Endothelial cell (in vitro differentiated cells): ENCODE measurements at regions not wholly inside any gene's neighbourhood (a gene's known extent, or its start where the extent isn't known, plus 50 kb on each side); places are given as distances from the start of the nearest gene placed in this dataset.

Source experiments
- DNase-seq: peaks from one replicate; pipeline ENCODE4 v3.0.0; 2021; ENCODE audit warnings: low spot score
- H3K27ac Mint-ChIP-seq: one replicate; pipeline ENCODE4 v1.8.0; 2021; ENCODE audit warnings: mixed read lengths, inconsistent platforms; ENCODE audit not compliant: unreplicated experiment
- H3K27me3 Mint-ChIP-seq: one replicate; pipeline ENCODE4 v1.8.0; 2021; ENCODE audit warnings: mild to moderate bottlenecking, moderate library complexity, mixed read lengths, inconsistent platforms; ENCODE audit not compliant: unreplicated experiment
- H3K36me3 Mint-ChIP-seq: one replicate; pipeline ENCODE4 v1.8.0; 2021; ENCODE audit warnings: mild to moderate bottlenecking, low read depth, mixed read lengths, inconsistent platforms; ENCODE audit not compliant: unreplicated experiment
- H3K4me1 Mint-ChIP-seq: one replicate; pipeline ENCODE4 v1.8.0; 2021; ENCODE audit warnings: mild to moderate bottlenecking, mixed read lengths, inconsistent platforms; ENCODE audit not compliant: unreplicated experiment
- H3K4me3 Mint-ChIP-seq: one replicate; pipeline ENCODE4 v1.8.0; 2021; ENCODE audit warnings: mild to moderate bottlenecking, mixed read lengths, inconsistent platforms; ENCODE audit not compliant: unreplicated experiment
- H3K9me3 Mint-ChIP-seq: one replicate; pipeline ENCODE4 v1.8.0; 2021; ENCODE audit warnings: mixed read lengths, inconsistent platforms; ENCODE audit not compliant: unreplicated experiment
- CTCF ChIP-seq: fragments of 200-600 bp; sonication (generic); IDR thresholded peaks from one replicate; pipeline ENCODE4 v1.5.0; 2021; ENCODE audit warnings: antibody characterized with exemption; ENCODE audit not compliant: unreplicated experiment

- no peaks in the 10 kb centered on the region for H3K4me1 Mint-ChIP-seq
- H3K9me3 Mint-ChIP-seq, result no peaks in the 10 kb centered on the region
- no peak for TF ChIP-seq CTCF
- no peaks in the 10 kb centered on the region for H3K27me3 Mint-ChIP-seq
- no peak overlapping the region for H3K27ac Mint-ChIP-seq
- no peak overlapping the region for H3K4me3 Mint-ChIP-seq
- DNase-seq, result no peak
- H3K36me3 Mint-ChIP-seq, result no peaks in the 10 kb centered on the region
Measured at GRCh38 chr6:76671751-76672150, 599.3 kb upstream of the IMPG1 start.

GRCh38 chr6:76644231-76644630 lies 571.8 kb upstream of the IMPG1 start:
- Mint-ChIP-seq H3K4me3 (no peak overlapping the region), H3K27ac (no peak overlapping the region), H3K27me3 (no peaks in the 10 kb centered on the region), H3K36me3 (no peaks in the 10 kb centered on the region), H3K4me1 (no peaks in the 10 kb centered on the region), H3K9me3 (no peaks in the 10 kb centered on the region)
- no peak for TF ChIP-seq CTCF
- no peak for DNase-seq

- no peak for DNase-seq
- Mint-ChIP-seq H3K27me3 (no peaks in the 10 kb centered on the region), H3K36me3 (no peaks in the 10 kb centered on the region), H3K4me1 (no peaks in the 10 kb centered on the region), H3K4me3 (no peak overlapping the region), H3K9me3 (no peaks in the 10 kb centered on the region), H3K27ac (no peak overlapping the region)
- TF ChIP-seq CTCF, result no peak
Measured at GRCh38 chr6:76639941-76640340, 567.5 kb upstream of the IMPG1 start.

GRCh38 chr6:76634695-76635094 lies 562.2 kb upstream of the IMPG1 start:
- Mint-ChIP-seq H3K27me3 (peaks cover 1% of the 10 kb centered on the region), H3K4me3 (no peak overlapping the region), H3K36me3 (no peaks in the 10 kb centered on the region), H3K9me3 (no peaks in the 10 kb centered on the region), H3K4me1 (no peaks in the 10 kb centered on the region), H3K27ac (no peak overlapping the region)
- DNase-seq, result no peak
- no peak for TF ChIP-seq CTCF

GRCh38 chr6:76633259-76633658 lies 560.8 kb upstream of the IMPG1 start:
- H3K4me3 Mint-ChIP-seq, result no peak overlapping the region
- TF ChIP-seq CTCF, result no peak
- H3K4me1 Mint-ChIP-seq, result no peaks in the 10 kb centered on the region
- peaks cover 1% of the 10 kb centered on the region for H3K27me3 Mint-ChIP-seq
- no peaks in the 10 kb centered on the region for H3K9me3 Mint-ChIP-seq
- no peak overlapping the region for H3K27ac Mint-ChIP-seq
- no peak for DNase-seq
- H3K36me3 Mint-ChIP-seq, result no peaks in the 10 kb centered on the region
